ENCODE measurements at regions not wholly inside any gene's neighbourhood (a gene's known extent, or its start where the extent isn't known, plus 50 kb on each side); places are given as distances from the start of the nearest gene placed in this dataset.

- TF ChIP-seq, protein P1, sequence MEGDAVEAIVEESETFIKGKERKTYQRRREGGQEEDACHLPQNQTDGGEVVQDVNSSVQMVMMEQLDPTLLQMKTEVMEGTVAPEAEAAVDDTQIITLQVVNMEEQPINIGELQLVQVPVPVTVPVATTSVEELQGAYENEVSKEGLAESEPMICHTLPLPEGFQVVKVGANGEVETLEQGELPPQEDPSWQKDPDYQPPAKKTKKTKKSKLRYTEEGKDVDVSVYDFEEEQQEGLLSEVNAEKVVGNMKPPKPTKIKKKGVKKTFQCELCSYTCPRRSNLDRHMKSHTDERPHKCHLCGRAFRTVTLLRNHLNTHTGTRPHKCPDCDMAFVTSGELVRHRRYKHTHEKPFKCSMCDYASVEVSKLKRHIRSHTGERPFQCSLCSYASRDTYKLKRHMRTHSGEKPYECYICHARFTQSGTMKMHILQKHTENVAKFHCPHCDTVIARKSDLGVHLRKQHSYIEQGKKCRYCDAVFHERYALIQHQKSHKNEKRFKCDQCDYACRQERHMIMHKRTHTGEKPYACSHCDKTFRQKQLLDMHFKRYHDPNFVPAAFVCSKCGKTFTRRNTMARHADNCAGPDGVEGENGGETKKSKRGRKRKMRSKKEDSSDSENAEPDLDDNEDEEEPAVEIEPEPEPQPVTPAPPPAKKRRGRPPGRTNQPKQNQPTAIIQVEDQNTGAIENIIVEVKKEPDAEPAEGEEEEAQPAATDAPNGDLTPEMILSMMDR (IDR thresholded peaks at IDR 0.05; ENCODE audit: low read depth, low read length), result no peak
- no peak for TF ChIP-seq EZH2phosphoT487 (IDR thresholded peaks at IDR 0.05; ENCODE audit: low read depth)
Measured at GRCh38 chr16:20191566-20191965, 117.9 kb upstream of the GPR139 start.

All from OCI-LY3 (cell line).